ENCODE measurements at regions not wholly inside any gene's neighbourhood (a gene's known extent, or its start where the extent isn't known, plus 50 kb on each side); places are given as distances from the start of the nearest gene placed in this dataset.

GRCh38 chr2:239884051-239884405 is 141.1 kb downstream of the NDUFA10 start:
- no peak for TF ChIP-seq CTCF (IDR thresholded peaks at IDR 0.05)
- Histone ChIP-seq H3K27me3 (peaks cover 37% of the 10 kb centered on the region), H3K4me3 (ENCODE audit: low read depth in 1 of 2, low read length in 1 of 2) (no peak overlapping the region), H3K27ac (no peak overlapping the region), H3K4me1 (ENCODE audit: control insufficient read depth in 1 of 2, insufficient read depth in 1 of 2, low read depth in 1 of 2, low read length in 1 of 2) (peaks cover 0 to 15% of the 10 kb centered on the region in 2 experiments), H3K9me3 (no peaks in the 10 kb centered on the region), H3K36me3 (no peaks in the 10 kb centered on the region)

GRCh38 chr2:239883326-239884050 is 141.7 kb downstream of the NDUFA10 start:
- TF ChIP-seq CTCF (IDR thresholded peaks at IDR 0.05): no peak
- Histone ChIP-seq H3K9me3 (no peaks in the 10 kb centered on the region), H3K27me3 (peaks cover 42% of the 10 kb centered on the region), H3K4me3 (ENCODE audit: low read depth in 1 of 2, low read length in 1 of 2) (no peak overlapping the region), H3K27ac (no peak overlapping the region), H3K4me1 (ENCODE audit: control insufficient read depth in 1 of 2, insufficient read depth in 1 of 2, low read depth in 1 of 2, low read length in 1 of 2) (peaks cover 0 to 15% of the 10 kb centered on the region in 2 experiments), H3K36me3 (no peaks in the 10 kb centered on the region)

- Histone ChIP-seq H3K4me3 (ENCODE audit: low read depth in 1 of 2, low read length in 1 of 2) (no peak overlapping the region), H3K4me1 (ENCODE audit: control insufficient read depth in 1 of 2, insufficient read depth in 1 of 2, low read depth in 1 of 2, low read length in 1 of 2) (peaks cover 0 to 12% of the 10 kb centered on the region in 2 experiments), H3K27me3 (peaks cover 45% of the 10 kb centered on the region), H3K36me3 (no peaks in the 10 kb centered on the region), H3K9me3 (no peaks in the 10 kb centered on the region), H3K27ac (no peak overlapping the region)
- no peak for TF ChIP-seq CTCF (IDR thresholded peaks at IDR 0.05)
Measured at GRCh38 chr2:239882781-239883180, 142.4 kb downstream of the NDUFA10 start.

GRCh38 chr2:239882331-239882732 is 142.8 kb downstream of the NDUFA10 start:
- H3K27ac ChIP-seq: no peak overlapping the region
- no peak overlapping the region for H3K4me3 ChIP-seq (ENCODE audit: low read depth in 1 of 2, low read length in 1 of 2)
- H3K9me3 ChIP-seq: no peaks in the 10 kb centered on the region
- peak; percentile 75 for TF ChIP-seq CTCF (IDR thresholded peaks at IDR 0.05)
- H3K27me3 ChIP-seq: peaks cover 47% of the 10 kb centered on the region
- H3K36me3 ChIP-seq: no peaks in the 10 kb centered on the region
- peaks cover 0 to 9% of the 10 kb centered on the region in 2 experiments for H3K4me1 ChIP-seq (ENCODE audit: control insufficient read depth in 1 of 2, insufficient read depth in 1 of 2, low read depth in 1 of 2, low read length in 1 of 2)

GRCh38 chr2:239881561-239882320 is 143.4 kb downstream of the NDUFA10 start:
- no peak overlapping the region for H3K27ac ChIP-seq
- no peaks in the 10 kb centered on the region for H3K36me3 ChIP-seq
- H3K4me1 ChIP-seq (ENCODE audit: control insufficient read depth in 1 of 2, insufficient read depth in 1 of 2, low read depth in 1 of 2, low read length in 1 of 2): peaks cover 0 to 9% of the 10 kb centered on the region in 2 experiments
- TF ChIP-seq CTCF (IDR thresholded peaks at IDR 0.05): no peak
- no peak overlapping the region for H3K4me3 ChIP-seq (ENCODE audit: low read depth in 1 of 2, low read length in 1 of 2)
- no peaks in the 10 kb centered on the region for H3K9me3 ChIP-seq
- H3K27me3 ChIP-seq: peaks cover 47% of the 10 kb centered on the region
